Endothelial cell (in vitro differentiated cells): ENCODE measurements at regions not wholly inside any gene's neighbourhood (a gene's known extent, or its start where the extent isn't known, plus 50 kb on each side); places are given as distances from the start of the nearest gene placed in this dataset.

Experiments
- DNase-seq: peaks from one replicate; pipeline ENCODE4 v3.0.0; 2021; ENCODE audit warnings: low spot score
- H3K27ac Mint-ChIP-seq: one replicate; pipeline ENCODE4 v1.8.0; 2021; ENCODE audit warnings: mixed read lengths, inconsistent platforms; ENCODE audit not compliant: unreplicated experiment
- H3K27me3 Mint-ChIP-seq: one replicate; pipeline ENCODE4 v1.8.0; 2021; ENCODE audit warnings: mild to moderate bottlenecking, moderate library complexity, mixed read lengths, inconsistent platforms; ENCODE audit not compliant: unreplicated experiment
- H3K36me3 Mint-ChIP-seq: one replicate; pipeline ENCODE4 v1.8.0; 2021; ENCODE audit warnings: mild to moderate bottlenecking, low read depth, mixed read lengths, inconsistent platforms; ENCODE audit not compliant: unreplicated experiment
- H3K4me1 Mint-ChIP-seq: one replicate; pipeline ENCODE4 v1.8.0; 2021; ENCODE audit warnings: mild to moderate bottlenecking, mixed read lengths, inconsistent platforms; ENCODE audit not compliant: unreplicated experiment
- H3K4me3 Mint-ChIP-seq: one replicate; pipeline ENCODE4 v1.8.0; 2021; ENCODE audit warnings: mild to moderate bottlenecking, mixed read lengths, inconsistent platforms; ENCODE audit not compliant: unreplicated experiment
- H3K9me3 Mint-ChIP-seq: one replicate; pipeline ENCODE4 v1.8.0; 2021; ENCODE audit warnings: mixed read lengths, inconsistent platforms; ENCODE audit not compliant: unreplicated experiment
- TF ChIP-seq, protein P1 (sequence below): fragments of 200-600 bp; sonication (generic); IDR thresholded peaks from one replicate; pipeline ENCODE4 v1.5.0; 2021; ENCODE audit warnings: antibody characterized with exemption; ENCODE audit not compliant: unreplicated experiment

DNA sequence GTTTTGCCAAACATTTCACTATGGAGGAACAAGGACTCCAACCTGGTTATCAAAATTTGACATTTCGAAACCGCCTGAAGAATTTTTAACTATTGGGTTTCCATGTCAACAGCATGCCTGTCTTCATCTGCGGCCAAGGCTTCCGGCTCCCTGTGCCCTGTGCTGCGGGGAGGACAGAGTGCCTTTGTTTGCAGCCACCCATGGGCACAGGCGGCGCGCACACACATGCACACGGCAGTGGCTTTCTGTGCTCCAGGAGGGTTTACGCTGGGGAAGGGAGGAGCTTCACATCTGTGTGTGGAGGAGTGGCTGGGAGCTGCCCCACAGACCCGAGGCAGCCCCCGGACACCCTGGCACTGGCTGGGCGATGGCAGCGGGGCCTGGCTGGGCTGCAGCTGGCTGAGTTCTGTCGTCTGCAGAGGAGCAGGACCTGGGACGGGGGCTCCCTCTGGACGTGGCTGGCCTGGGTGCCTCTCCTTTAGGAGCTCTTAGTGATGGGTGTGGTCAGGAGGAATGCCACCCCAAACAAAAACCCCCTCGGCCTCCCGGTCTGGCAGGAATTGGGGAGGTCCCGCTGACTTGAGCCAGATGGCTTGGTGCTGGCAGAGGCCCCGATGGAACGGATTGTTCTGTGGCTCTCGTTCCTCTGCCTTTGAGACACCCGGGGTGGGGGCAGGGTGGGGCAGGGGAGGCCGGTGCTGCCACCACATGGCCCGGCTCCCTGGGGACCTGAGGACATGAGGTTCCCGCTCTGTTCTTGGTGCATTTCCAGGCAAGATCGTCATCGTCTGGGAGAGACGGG lies 1290.9 kb downstream of the BRD1 start:
- Mint-ChIP-seq H3K4me3 (no peak overlapping the region), H3K27me3 (peaks cover 7% of the 10 kb centered on the region), H3K4me1 (no peaks in the 10 kb centered on the region), H3K9me3 (no peaks in the 10 kb centered on the region), H3K27ac (no peak overlapping the region), H3K36me3 (peaks cover 4% of the 10 kb centered on the region)
- no peak for DNase-seq
- TF ChIP-seq, protein P1, sequence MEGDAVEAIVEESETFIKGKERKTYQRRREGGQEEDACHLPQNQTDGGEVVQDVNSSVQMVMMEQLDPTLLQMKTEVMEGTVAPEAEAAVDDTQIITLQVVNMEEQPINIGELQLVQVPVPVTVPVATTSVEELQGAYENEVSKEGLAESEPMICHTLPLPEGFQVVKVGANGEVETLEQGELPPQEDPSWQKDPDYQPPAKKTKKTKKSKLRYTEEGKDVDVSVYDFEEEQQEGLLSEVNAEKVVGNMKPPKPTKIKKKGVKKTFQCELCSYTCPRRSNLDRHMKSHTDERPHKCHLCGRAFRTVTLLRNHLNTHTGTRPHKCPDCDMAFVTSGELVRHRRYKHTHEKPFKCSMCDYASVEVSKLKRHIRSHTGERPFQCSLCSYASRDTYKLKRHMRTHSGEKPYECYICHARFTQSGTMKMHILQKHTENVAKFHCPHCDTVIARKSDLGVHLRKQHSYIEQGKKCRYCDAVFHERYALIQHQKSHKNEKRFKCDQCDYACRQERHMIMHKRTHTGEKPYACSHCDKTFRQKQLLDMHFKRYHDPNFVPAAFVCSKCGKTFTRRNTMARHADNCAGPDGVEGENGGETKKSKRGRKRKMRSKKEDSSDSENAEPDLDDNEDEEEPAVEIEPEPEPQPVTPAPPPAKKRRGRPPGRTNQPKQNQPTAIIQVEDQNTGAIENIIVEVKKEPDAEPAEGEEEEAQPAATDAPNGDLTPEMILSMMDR = no peak

DNA sequence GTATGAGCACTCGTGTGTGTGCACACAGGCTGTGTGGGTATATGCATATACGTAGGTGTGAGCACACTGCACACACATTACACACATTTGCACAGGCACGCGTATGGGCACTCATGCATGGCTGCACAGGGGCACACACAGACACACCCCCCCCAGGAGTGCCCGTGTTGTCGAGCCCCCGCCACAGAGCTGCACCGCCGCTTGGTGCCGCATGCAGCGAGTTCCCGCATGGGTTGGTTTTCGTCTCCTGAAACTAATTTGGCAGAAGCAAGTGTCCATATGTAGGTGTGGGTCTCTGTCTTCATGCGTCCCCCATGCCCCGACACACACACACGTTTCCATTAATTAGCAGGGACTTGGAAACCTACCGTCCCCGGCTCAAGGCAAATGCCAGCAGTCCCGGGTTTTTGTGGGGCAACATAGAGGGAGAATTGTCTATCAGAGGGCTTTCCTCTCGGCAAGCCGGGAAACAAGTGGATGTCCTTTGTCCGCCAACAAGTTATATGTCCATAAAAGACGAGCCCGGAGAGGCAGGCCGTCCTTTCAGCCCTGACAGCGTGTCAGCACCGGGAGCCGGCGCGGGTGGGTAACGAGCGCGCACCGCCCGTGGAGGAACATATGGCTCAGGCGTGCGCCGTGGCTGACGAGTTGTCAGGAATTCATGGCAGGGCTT lies 1291.7 kb downstream of the BRD1 start:
- Mint-ChIP-seq H3K36me3 (peaks cover 4% of the 10 kb centered on the region), H3K27ac (no peak overlapping the region), H3K27me3 (peaks cover 7% of the 10 kb centered on the region), H3K4me1 (no peaks in the 10 kb centered on the region), H3K4me3 (no peak overlapping the region), H3K9me3 (no peaks in the 10 kb centered on the region)
- DNase-seq = no peak
- TF ChIP-seq, protein P1 = no peak

- no peak for DNase-seq
- H3K9me3 Mint-ChIP-seq = no peaks in the 10 kb centered on the region
- H3K36me3 Mint-ChIP-seq = no peaks in the 10 kb centered on the region
- H3K27me3 Mint-ChIP-seq = peaks cover 7% of the 10 kb centered on the region
- H3K4me1 Mint-ChIP-seq = no peaks in the 10 kb centered on the region
- TF ChIP-seq, protein P1 = no peak
- H3K4me3 Mint-ChIP-seq = no peak overlapping the region
- H3K27ac Mint-ChIP-seq = no peak overlapping the region
Observed at GRCh38 chr22:48534395-48534958, 1293.2 kb downstream of the BRD1 start.

DNA sequence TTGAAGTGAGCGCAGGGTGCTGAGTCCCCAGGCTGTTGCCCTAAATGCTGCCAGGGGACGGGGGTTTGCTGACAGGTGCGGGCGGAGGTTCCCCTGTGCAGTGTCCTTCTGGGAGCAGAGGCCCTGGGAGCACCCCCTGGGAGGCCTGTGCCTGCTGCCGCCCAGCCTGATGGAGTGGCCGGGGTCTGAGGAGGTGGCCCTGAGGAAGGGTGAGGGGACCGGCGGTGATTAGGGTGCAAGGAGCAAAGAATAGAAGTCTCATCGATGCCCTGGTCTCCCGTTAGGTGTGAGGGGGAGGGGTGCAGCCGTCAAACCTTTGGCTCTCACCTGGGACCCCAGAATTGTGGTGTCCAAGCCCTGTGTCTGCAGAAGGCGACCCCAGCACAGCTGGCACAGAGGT lies 1294.7 kb downstream of the BRD1 start:
- Mint-ChIP-seq H3K27me3 (peaks cover 7% of the 10 kb centered on the region), H3K9me3 (no peaks in the 10 kb centered on the region), H3K4me3 (no peak overlapping the region), H3K27ac (no peak overlapping the region), H3K36me3 (no peaks in the 10 kb centered on the region), H3K4me1 (no peaks in the 10 kb centered on the region)
- TF ChIP-seq, protein P1 = no peak
- DNase-seq = no peak
